Ectodermal cell (in vitro differentiated cells): ENCODE measurements at regions not wholly inside any gene's neighbourhood (a gene's known extent, or its start where the extent isn't known, plus 50 kb on each side); places are given as distances from the start of the nearest gene placed in this dataset.
"Not testable (repeated sequence)": the region's sequence is repeated elsewhere in the genome, so short reads cannot be mapped to it uniquely, and the experiment has no call there.

ENCODE experiments used
- H3K27ac ChIP-seq: 2 replicates; pipeline ENCODE4 v1.7.0; 2013; ENCODE audit warnings: mild to moderate bottlenecking, low read depth, low read length; ENCODE audit not compliant: insufficient read depth, poor library complexity, severe bottlenecking
- H3K27me3 ChIP-seq: 2 replicates; pipeline ENCODE4 v1.7.0; 2013; ENCODE audit warnings: mild to moderate bottlenecking, low read length; ENCODE audit not compliant: insufficient read depth, control insufficient read depth, poor library complexity, severe bottlenecking
- H3K36me3 ChIP-seq: one replicate; pipeline ENCODE4 v1.7.0; 2013; ENCODE audit warnings: low read length; ENCODE audit not compliant: control insufficient read depth, insufficient read depth
- H3K4me1 ChIP-seq: one replicate; pipeline ENCODE4 v1.7.0; 2013; ENCODE audit warnings: low read length; ENCODE audit not compliant: control insufficient read depth, insufficient read depth
- H3K4me3 ChIP-seq: 2 replicates; pipeline ENCODE4 v1.7.0; 2013; ENCODE audit warnings: low read depth, low read length, control low read depth; ENCODE audit not compliant: insufficient read depth
- H3K9me3 ChIP-seq: 2 replicates; pipeline ENCODE4 v1.7.0; 2013; ENCODE audit warnings: mild to moderate bottlenecking, low read length, moderate library complexity; ENCODE audit not compliant: control insufficient read depth
- WGBS, 2 experiments: methylation state at CpG; one replicate each; pipeline ENCODE4 v1.1.7; 2013; ENCODE audit warnings: missing lambda C conversion rate in 2 of 2; 5-methylcytosine and 5-hydroxymethylcytosine counted together

GRCh38 chr9:75671354-75671753 is 219.1 kb upstream of the PCSK5 start:
- WGBS, 2 experiments, result 97 to 100% methylated on average over 1 of the region's 1 CpG
- no peaks in the 10 kb centered on the region for H3K36me3 ChIP-seq
- H3K27ac ChIP-seq, result no peak overlapping the region
- H3K4me1 ChIP-seq, result no peaks in the 10 kb centered on the region
- no peaks in the 10 kb centered on the region for H3K27me3 ChIP-seq
- H3K9me3 ChIP-seq, result no peaks in the 10 kb centered on the region
- H3K4me3 ChIP-seq, result no peak overlapping the region

- 95% methylated on average over 1 of the region's 1 CpG; no CpG with 5 or more reads in 1 of the 2 experiments for WGBS, 2 experiments
- H3K27ac ChIP-seq, result no peak overlapping the region
- H3K4me1 ChIP-seq, result no peaks in the 10 kb centered on the region
- no peaks in the 10 kb centered on the region for H3K36me3 ChIP-seq
- no peak overlapping the region for H3K4me3 ChIP-seq
- H3K9me3 ChIP-seq, result no peaks in the 10 kb centered on the region
- H3K27me3 ChIP-seq, result no peaks in the 10 kb centered on the region
These were observed 218.0 kb upstream of the PCSK5 start for GRCh38 chr9:75672478-75672877.

- H3K27me3 ChIP-seq, result no peaks in the 10 kb centered on the region
- peaks cover 4% of the 10 kb centered on the region for H3K9me3 ChIP-seq
- no peaks in the 10 kb centered on the region for H3K4me1 ChIP-seq
- H3K36me3 ChIP-seq, result no peaks in the 10 kb centered on the region
- WGBS, 2 experiments, result no CpG with 5 or more reads among the region's 1 CpG
- no peak overlapping the region for H3K27ac ChIP-seq
- no peak overlapping the region for H3K4me3 ChIP-seq
These were observed 206.9 kb upstream of the PCSK5 start for GRCh38 chr9:75683591-75683990.

- H3K27me3 ChIP-seq, result no peaks in the 10 kb centered on the region
- H3K4me1 ChIP-seq, result no peaks in the 10 kb centered on the region
- H3K27ac ChIP-seq, result no peak overlapping the region
- WGBS, 2 experiments, result 71 to 83% methylated on average over 4 of the region's 4 CpGs
- H3K9me3 ChIP-seq, result peaks cover 4% of the 10 kb centered on the region
- H3K4me3 ChIP-seq, result no peak overlapping the region
- no peaks in the 10 kb centered on the region for H3K36me3 ChIP-seq
These were observed 205.4 kb upstream of the PCSK5 start for GRCh38 chr9:75685062-75685461.

- H3K4me1 ChIP-seq, result no peaks in the 10 kb centered on the region
- no peak overlapping the region for H3K27ac ChIP-seq
- H3K36me3 ChIP-seq, result no peaks in the 10 kb centered on the region
- no peaks in the 10 kb centered on the region for H3K27me3 ChIP-seq
- WGBS, 2 experiments, result 50% methylated on average over 1 of the region's 2 CpGs; no CpG with 5 or more reads in 1 of the 2 experiments
- H3K4me3 ChIP-seq, result no peak overlapping the region
- no peaks in the 10 kb centered on the region for H3K9me3 ChIP-seq
These were observed 203.0 kb upstream of the PCSK5 start for GRCh38 chr9:75687359-75687953.

- not testable (repeated sequence) for H3K4me3 ChIP-seq, H3K4me1 ChIP-seq, H3K27me3 ChIP-seq, H3K9me3 ChIP-seq, H3K27ac ChIP-seq, H3K36me3 ChIP-seq
These were observed 199.9 kb upstream of the PCSK5 start for GRCh38 chr9:75690551-75690950.

- Histone ChIP-seq H3K4me1 (no peaks in the 10 kb centered on the region), H3K36me3 (no peaks in the 10 kb centered on the region), H3K9me3 (no peaks in the 10 kb centered on the region), H3K4me3 (no peak overlapping the region), H3K27me3 (no peaks in the 10 kb centered on the region), H3K27ac (no peak overlapping the region)
- 77 to 100% methylated on average over 1 of the region's 1 CpG for WGBS, 2 experiments
These were observed 199.1 kb upstream of the PCSK5 start for GRCh38 chr9:75691408-75691807.

GRCh38 chr9:75692309-75692708 is 198.2 kb upstream of the PCSK5 start:
- Histone ChIP-seq H3K4me3 (no peak overlapping the region), H3K36me3 (no peaks in the 10 kb centered on the region), H3K27me3 (no peaks in the 10 kb centered on the region), H3K9me3 (no peaks in the 10 kb centered on the region), H3K4me1 (no peaks in the 10 kb centered on the region), H3K27ac (no peak overlapping the region)
- 82 to 100% methylated on average over 1 to 3 of the region's 3 CpGs for WGBS, 2 experiments

- no peak overlapping the region for H3K27ac ChIP-seq
- H3K36me3 ChIP-seq, result no peaks in the 10 kb centered on the region
- no peaks in the 10 kb centered on the region for H3K27me3 ChIP-seq
- no peaks in the 10 kb centered on the region for H3K4me1 ChIP-seq
- H3K9me3 ChIP-seq, result no peaks in the 10 kb centered on the region
- H3K4me3 ChIP-seq, result no peak overlapping the region
- no CpG with 5 or more reads among the region's 1 CpG for WGBS, 2 experiments
These were observed 194.6 kb upstream of the PCSK5 start for GRCh38 chr9:75695921-75696320.

- Histone ChIP-seq H3K36me3 (no peaks in the 10 kb centered on the region), H3K27me3 (no peaks in the 10 kb centered on the region), H3K27ac (no peak overlapping the region), H3K9me3 (no peaks in the 10 kb centered on the region), H3K4me1 (no peaks in the 10 kb centered on the region), H3K4me3 (no peak overlapping the region)
These were observed 191.5 kb upstream of the PCSK5 start for GRCh38 chr9:75699017-75699416.
